A549 (cell line): ENCODE measurements at regions not wholly inside any gene's neighbourhood (a gene's known extent, or its start where the extent isn't known, plus 50 kb on each side); places are given as distances from the start of the nearest gene placed in this dataset.

Experiments used
- ATAC-seq, 2 experiments: fragments of 200-7000 bp in 1 of 2; fragments of >200 bp in 1 of 2; cut with Nextera tagmentation in 1 of 2; cut with Tn5 transposase in 1 of 2; 3 replicates each; pipeline versions ENCODE4 v1.8.0 to v1.9.1; 2018 to 2020; ENCODE audit warnings: mild to moderate bottlenecking in 1 of 2, moderate library complexity in 1 of 2
- CTCF ChIA-PET: fragments of 300-600 bp; sonication (Branson Sonifier 250); formaldehyde crosslinking; extraction: SDS; loops from one replicate; lab custom pipeline; 2021; ENCODE audit warnings: antibody characterized with exemption, inconsistent platforms; lab: Yijun Ruan, JAX
- POLR2A ChIA-PET: fragments of 350-600 bp; formaldehyde crosslinking; extraction: SDS; loops from one replicate; lab custom pipeline; 2021; ENCODE audit warnings: antibody characterized with exemption, inconsistent platforms; lab: Yijun Ruan, JAX
- DNase-seq, 2 experiments: peaks; one replicate each; pipeline versions ENCODE4 v3.0.0 to v3.0.0-alpha.2; 2011 to 2016; ENCODE audit warnings: low read depth in 1 of 2, low spot score in 1 of 2
- FAIRE-seq: peaks from 2 replicates; lab custom pipeline; 2011; peaks lifted over from hg19 to GRCh38; lab: Jason Lieb, UNC
- H3K27ac ChIP-seq, 2 experiments: fragments of >200 bp; sonication (Bioruptor Twin); formaldehyde crosslinking; 3 replicates each; pipeline ENCODE4 v1.5.1; 2016 to 2017
- H3K4me1 ChIP-seq: fragments of >200 bp; sonication (Bioruptor Twin); formaldehyde crosslinking; 3 replicates; pipeline ENCODE4 v1.6.1; 2016
- H3K4me2 ChIP-seq: fragments of >200 bp; sonication (Bioruptor Twin); formaldehyde crosslinking; 3 replicates; pipeline ENCODE4 v1.6.1; 2016
- H3K4me3 ChIP-seq: fragments of >200 bp; sonication (Bioruptor Twin); formaldehyde crosslinking; 3 replicates; pipeline ENCODE4 v1.5.1; 2016
- H3K9me3 ChIP-seq: fragments of >200 bp; sonication (Bioruptor Twin); formaldehyde crosslinking; 3 replicates; pipeline ENCODE4 v1.6.1; 2016
- CBX2 ChIP-seq: fragments of 200-600 bp; sonication (generic); IDR thresholded peaks from 2 replicates; pipeline ENCODE4 v1.6.1; 2016; ENCODE audit warnings: low read depth, mild to moderate bottlenecking, borderline replicate concordance
- CEBPB ChIP-seq, 2 experiments: fragments of >200 bp in 1 of 2; sonication (Bioruptor Twin) in 1 of 2; formaldehyde crosslinking in 1 of 2; IDR thresholded peaks; 2 replicates each; pipeline ENCODE4 v1.6.1; 2012 to 2016
- EHMT2 ChIP-seq: fragments of 200-600 bp; sonication (generic); IDR thresholded peaks from 2 replicates; pipeline ENCODE4 v1.6.1; 2016; ENCODE audit warnings: antibody characterized with exemption, low read depth, mild to moderate bottlenecking, moderate library complexity
- FOSB ChIP-seq: fragments of 250-450 bp; sonication (Bioruptor Pico); IDR thresholded peaks from 2 replicates; pipeline ENCODE4 v1.5.0; 2020; ENCODE audit warnings: mild to moderate bottlenecking, moderate library complexity
- FOSL2 ChIP-seq, 2 experiments: fragments of 450-650 bp in 1 of 2; fragments of >200 bp in 1 of 2; sonication (Bioruptor Twin) in 1 of 2; formaldehyde crosslinking; IDR thresholded peaks; 2 replicates each; pipeline versions ENCODE4 v1.5.0 to v1.6.1; 2016 to 2020; ENCODE audit warnings: mild to moderate bottlenecking in 1 of 2, moderate library complexity in 1 of 2
- HOXA7 ChIP-seq: fragments of 250-450 bp; sonication (Bioruptor Pico); IDR thresholded peaks from 2 replicates; pipeline ENCODE4 v1.5.0; 2020; ENCODE audit warnings: mild to moderate bottlenecking, moderate library complexity
- JUN ChIP-seq, 2 experiments: fragments of >200 bp; sonication (Bioruptor Twin); formaldehyde crosslinking; IDR thresholded peaks; 2 replicates in 1 of 2; 3 replicates in 1 of 2; pipeline ENCODE4 v1.6.1; 2016 to 2017
- JUNB ChIP-seq: fragments of >200 bp; sonication (Bioruptor Twin); formaldehyde crosslinking; IDR thresholded peaks from 2 replicates; pipeline ENCODE4 v1.6.1; 2016
- KDM1A ChIP-seq: fragments of 200-600 bp; sonication (generic); IDR thresholded peaks from 2 replicates; pipeline ENCODE4 v1.6.1; 2016; ENCODE audit warnings: low read depth, mild to moderate bottlenecking
- KDM5A ChIP-seq: fragments of 200-600 bp; sonication (generic); IDR thresholded peaks from 2 replicates; pipeline ENCODE4 v1.6.1; 2016; ENCODE audit warnings: antibody characterized with exemption, mild to moderate bottlenecking
- MAX ChIP-seq: IDR thresholded peaks from 2 replicates; pipeline ENCODE4 v1.6.1; 2012
- MAZ ChIP-seq: fragments of 150-350 bp; IDR thresholded peaks from 2 replicates; pipeline ENCODE4 v1.6.1; 2014; ENCODE audit warnings: antibody characterized with exemption, low read depth, low read length, borderline replicate concordance
- PHF8 ChIP-seq: fragments of 200-600 bp; sonication (generic); IDR thresholded peaks from 2 replicates; pipeline ENCODE4 v1.6.1; 2016; ENCODE audit warnings: low read depth, mild to moderate bottlenecking, antibody characterized with exemption, moderate library complexity, borderline replicate concordance
- POLR2A ChIP-seq: IDR thresholded peaks from 2 replicates; pipeline ENCODE4 v1.6.1; 2012; ENCODE audit warnings: mild to moderate bottlenecking, low read length
- POLR2AphosphoS2 ChIP-seq: conservative IDR thresholded peaks from 2 replicates; pipeline ENCODE4 v1.6.1; 2012; ENCODE audit warnings: low read length, improper control_type of control experiment, inconsistent platforms
- RAD21 ChIP-seq, 2 experiments: fragments of >200 bp in 1 of 2; sonication (Bioruptor Twin) in 1 of 2; formaldehyde crosslinking in 1 of 2; IDR thresholded peaks in 1 of 2; conservative IDR thresholded peaks in 1 of 2; 2 replicates in 1 of 2; 3 replicates in 1 of 2; pipeline ENCODE4 v1.6.1; 2012 to 2018; ENCODE audit warnings: inconsistent platforms in 1 of 2
- TFCP2L1 ChIP-seq: fragments of 250-450 bp; sonication (Bioruptor Pico); IDR thresholded peaks from 2 replicates; pipeline ENCODE4 v1.5.0; 2021; ENCODE audit warnings: mild to moderate bottlenecking
- TP53 ChIP-seq: fragments of 250-450 bp; sonication (Bioruptor Pico); IDR thresholded peaks from 2 replicates; pipeline ENCODE4 v1.5.0; 2021; ENCODE audit warnings: mild to moderate bottlenecking, moderate library complexity
- WGBS: methylation state at CpG from one replicate; pipeline ENCODE4 v1.1.6; 2017; ENCODE audit errors: missing lambda C conversion rate; 5-methylcytosine and 5-hydroxymethylcytosine counted together
- TF ChIP-seq, protein P1 (sequence below): fragments of 200-600 bp; sonication (generic); IDR thresholded peaks from 2 replicates; pipeline ENCODE4 v1.6.1; 2016; ENCODE audit warnings: antibody characterized with exemption, mild to moderate bottlenecking, moderate library complexity
- TF ChIP-seq, protein P2 (sequence below): fragments of >200 bp; sonication (Bioruptor Twin); formaldehyde crosslinking; IDR thresholded peaks from 3 replicates; pipeline ENCODE4 v1.5.1; 2016
- TF ChIP-seq, protein P3 (sequence below): IDR thresholded peaks from 2 replicates; pipeline ENCODE4 v1.6.1; 2012; ENCODE audit warnings: low read depth, borderline replicate concordance

- Histone ChIP-seq H3K4me3 (no peak overlapping the region), H3K4me2 (peak overlapping the region; percentile 80), H3K9me3 (no peaks in the 10 kb centered on the region), H3K4me1 (peaks cover 24% of the 10 kb centered on the region), H3K27ac (peak overlapping the region; percentile 82 to 87)
- no peak for ATAC-seq
- FAIRE-seq = no peak
- no peak for DNase-seq
- TF ChIP-seq TFCP2L1 (CRISPR knock-in tag) = no peak
- POLR2A ChIA-PET = no interaction called here
- CTCF ChIA-PET = no interaction called here
- WGBS = 87% methylated on average over 2 of the region's 2 CpGs
Observed at GRCh38 chr6:10031617-10032016, 383.3 kb downstream of the TFAP2A start.

DNA sequence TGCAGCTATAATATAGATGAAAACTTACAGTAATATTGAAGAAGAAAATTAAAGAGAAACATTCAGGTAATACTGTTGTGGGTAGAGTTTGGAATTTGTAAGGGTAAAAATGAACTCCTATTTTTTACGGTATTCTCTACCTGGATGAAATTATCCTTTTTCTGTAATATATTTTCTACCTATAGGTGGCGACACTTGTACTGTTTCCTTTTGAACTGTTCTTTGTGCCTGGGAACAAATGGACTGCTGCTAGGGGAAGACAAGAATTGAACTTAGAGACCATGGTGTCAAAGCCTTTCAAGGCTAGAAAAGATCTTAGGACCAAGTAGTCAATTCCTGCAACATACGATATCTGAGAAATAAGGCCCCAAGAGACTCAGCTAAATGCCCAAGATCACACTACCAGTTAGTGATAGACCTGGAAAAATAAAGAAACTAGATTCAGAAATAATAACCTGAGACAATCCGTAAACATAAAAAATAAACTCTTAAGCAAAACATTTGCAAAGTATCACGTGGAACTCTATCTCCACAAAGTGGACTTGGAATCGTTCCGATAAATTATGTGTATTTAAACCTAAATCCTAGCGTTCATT, 383.8 kb downstream of the TFAP2A start:
- CTCF ChIA-PET = interaction anchor here (0.7 to 1.4 kb wide), 3 partner anchors 12 to 21 kb away, joined by 3 read pairs; no protein-coding TSS in a partner anchor
- TF ChIP-seq, protein P1, sequence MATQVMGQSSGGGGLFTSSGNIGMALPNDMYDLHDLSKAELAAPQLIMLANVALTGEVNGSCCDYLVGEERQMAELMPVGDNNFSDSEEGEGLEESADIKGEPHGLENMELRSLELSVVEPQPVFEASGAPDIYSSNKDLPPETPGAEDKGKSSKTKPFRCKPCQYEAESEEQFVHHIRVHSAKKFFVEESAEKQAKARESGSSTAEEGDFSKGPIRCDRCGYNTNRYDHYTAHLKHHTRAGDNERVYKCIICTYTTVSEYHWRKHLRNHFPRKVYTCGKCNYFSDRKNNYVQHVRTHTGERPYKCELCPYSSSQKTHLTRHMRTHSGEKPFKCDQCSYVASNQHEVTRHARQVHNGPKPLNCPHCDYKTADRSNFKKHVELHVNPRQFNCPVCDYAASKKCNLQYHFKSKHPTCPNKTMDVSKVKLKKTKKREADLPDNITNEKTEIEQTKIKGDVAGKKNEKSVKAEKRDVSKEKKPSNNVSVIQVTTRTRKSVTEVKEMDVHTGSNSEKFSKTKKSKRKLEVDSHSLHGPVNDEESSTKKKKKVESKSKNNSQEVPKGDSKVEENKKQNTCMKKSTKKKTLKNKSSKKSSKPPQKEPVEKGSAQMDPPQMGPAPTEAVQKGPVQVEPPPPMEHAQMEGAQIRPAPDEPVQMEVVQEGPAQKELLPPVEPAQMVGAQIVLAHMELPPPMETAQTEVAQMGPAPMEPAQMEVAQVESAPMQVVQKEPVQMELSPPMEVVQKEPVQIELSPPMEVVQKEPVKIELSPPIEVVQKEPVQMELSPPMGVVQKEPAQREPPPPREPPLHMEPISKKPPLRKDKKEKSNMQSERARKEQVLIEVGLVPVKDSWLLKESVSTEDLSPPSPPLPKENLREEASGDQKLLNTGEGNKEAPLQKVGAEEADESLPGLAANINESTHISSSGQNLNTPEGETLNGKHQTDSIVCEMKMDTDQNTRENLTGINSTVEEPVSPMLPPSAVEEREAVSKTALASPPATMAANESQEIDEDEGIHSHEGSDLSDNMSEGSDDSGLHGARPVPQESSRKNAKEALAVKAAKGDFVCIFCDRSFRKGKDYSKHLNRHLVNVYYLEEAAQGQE = no peak
- peak in 1 of 2 experiments; percentile 15; a peak in 1 of 5 replicates for TF ChIP-seq RAD21 (conservative IDR thresholded peaks at IDR 0.05 in 1 of 2, IDR thresholded peaks at IDR 0.05 in 1 of 2)
- no peak for TF ChIP-seq FOSB (CRISPR knock-in tag)
- TF ChIP-seq JUNB = no peak
- TF ChIP-seq, protein P2, sequence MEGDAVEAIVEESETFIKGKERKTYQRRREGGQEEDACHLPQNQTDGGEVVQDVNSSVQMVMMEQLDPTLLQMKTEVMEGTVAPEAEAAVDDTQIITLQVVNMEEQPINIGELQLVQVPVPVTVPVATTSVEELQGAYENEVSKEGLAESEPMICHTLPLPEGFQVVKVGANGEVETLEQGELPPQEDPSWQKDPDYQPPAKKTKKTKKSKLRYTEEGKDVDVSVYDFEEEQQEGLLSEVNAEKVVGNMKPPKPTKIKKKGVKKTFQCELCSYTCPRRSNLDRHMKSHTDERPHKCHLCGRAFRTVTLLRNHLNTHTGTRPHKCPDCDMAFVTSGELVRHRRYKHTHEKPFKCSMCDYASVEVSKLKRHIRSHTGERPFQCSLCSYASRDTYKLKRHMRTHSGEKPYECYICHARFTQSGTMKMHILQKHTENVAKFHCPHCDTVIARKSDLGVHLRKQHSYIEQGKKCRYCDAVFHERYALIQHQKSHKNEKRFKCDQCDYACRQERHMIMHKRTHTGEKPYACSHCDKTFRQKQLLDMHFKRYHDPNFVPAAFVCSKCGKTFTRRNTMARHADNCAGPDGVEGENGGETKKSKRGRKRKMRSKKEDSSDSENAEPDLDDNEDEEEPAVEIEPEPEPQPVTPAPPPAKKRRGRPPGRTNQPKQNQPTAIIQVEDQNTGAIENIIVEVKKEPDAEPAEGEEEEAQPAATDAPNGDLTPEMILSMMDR = peak; percentile 33; the same call in 2 of the 3 replicates
- TF ChIP-seq, all 56 proteins: peak for 2
- Histone ChIP-seq H3K4me2 (no peak overlapping the region), H3K27ac (peak overlapping the region; percentile 82 to 87; a peak in 5 of 6 replicates), H3K4me3 (no peak overlapping the region), H3K4me1 (peaks cover 24% of the 10 kb centered on the region), H3K9me3 (no peaks in the 10 kb centered on the region)
- FAIRE-seq (no peak), DNase-seq (no peak), ATAC-seq (no peak)
- POLR2A ChIA-PET = no interaction called here
- 87% methylated on average over 8 of the region's 8 CpGs for WGBS

DNA sequence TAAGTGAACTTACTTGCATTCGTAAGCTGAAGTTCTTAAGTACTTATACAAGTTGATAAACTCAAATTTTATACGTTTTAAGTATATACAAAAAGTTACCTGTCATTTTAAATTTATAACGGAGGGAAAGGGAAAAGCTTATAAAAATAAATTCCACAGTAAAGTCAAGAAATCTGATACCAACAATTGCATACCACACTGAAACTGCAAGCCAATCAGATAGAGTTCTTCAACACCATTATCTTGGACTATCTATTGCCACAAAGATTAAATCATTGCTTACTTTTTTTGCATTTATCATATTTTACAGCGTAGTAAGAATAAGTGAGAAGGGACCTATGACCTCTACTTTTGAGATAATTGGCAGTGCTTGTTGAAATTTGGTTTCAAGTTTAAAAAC, 386.7 kb downstream of the TFAP2A start:
- H3K4me2 ChIP-seq = no peak overlapping the region
- ATAC-seq = no peak
- no peak for TF ChIP-seq MAZ
- TF ChIP-seq, protein P2 = no peak
- TF ChIP-seq, all 56 proteins: peak for 0
- H3K4me3 ChIP-seq = no peak overlapping the region
- DNase-seq (no peak), FAIRE-seq (no peak)
- CTCF ChIA-PET = no interaction called here
- H3K27ac ChIP-seq = no peak overlapping the region
- POLR2A ChIA-PET = no interaction called here
- 86% methylated on average over 4 of the region's 4 CpGs for WGBS
- H3K4me1 ChIP-seq = peaks cover 13% of the 10 kb centered on the region
- H3K9me3 ChIP-seq = no peaks in the 10 kb centered on the region

DNA sequence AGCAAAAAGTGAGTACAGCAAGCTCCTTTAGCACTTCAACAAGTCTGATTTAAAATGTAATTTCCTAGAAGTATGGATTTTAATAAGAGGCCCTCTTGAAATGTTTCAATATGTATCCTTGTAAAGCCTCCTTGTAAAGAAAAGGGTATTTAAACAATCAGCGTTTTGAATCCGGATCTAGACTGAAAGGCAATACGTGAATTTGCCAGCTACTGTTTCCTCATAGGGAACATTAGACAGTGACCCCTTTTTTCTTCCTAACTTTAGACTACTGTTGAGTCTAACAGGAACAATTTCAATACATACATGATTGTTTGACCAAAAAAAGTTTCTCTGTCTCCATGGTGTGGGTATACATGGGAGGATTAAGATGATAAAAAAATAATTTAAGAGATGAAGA, 395.0 kb downstream of the TFAP2A start:
- H3K4me2 ChIP-seq = no peak overlapping the region
- no peaks in the 10 kb centered on the region for H3K4me1 ChIP-seq
- H3K9me3 ChIP-seq = no peaks in the 10 kb centered on the region
- H3K27ac ChIP-seq = no peak overlapping the region
- CTCF ChIA-PET = interaction anchor here (0.6 kb wide), 1 partner anchor 381 kb away, joined by 3 read pairs; no protein-coding TSS in a partner anchor
- DNase-seq = no peak
- WGBS = 89% methylated on average over 3 of the region's 3 CpGs
- FAIRE-seq = no peak
- POLR2A ChIA-PET = no interaction called here
- H3K4me3 ChIP-seq = no peak overlapping the region
- no peak for ATAC-seq
- no peak for TF ChIP-seq PHF8
- TF ChIP-seq, protein P3, sequence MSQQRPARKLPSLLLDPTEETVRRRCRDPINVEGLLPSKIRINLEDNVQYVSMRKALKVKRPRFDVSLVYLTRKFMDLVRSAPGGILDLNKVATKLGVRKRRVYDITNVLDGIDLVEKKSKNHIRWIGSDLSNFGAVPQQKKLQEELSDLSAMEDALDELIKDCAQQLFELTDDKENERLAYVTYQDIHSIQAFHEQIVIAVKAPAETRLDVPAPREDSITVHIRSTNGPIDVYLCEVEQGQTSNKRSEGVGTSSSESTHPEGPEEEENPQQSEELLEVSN = no peak
- TF ChIP-seq KDM5A = no peak
- no peak for TF ChIP-seq HOXA7
- TF ChIP-seq KDM1A = no peak
- no peak for TF ChIP-seq POLR2A
- no peak for TF ChIP-seq TP53 (CRISPR knock-in tag)
- no peak for TF ChIP-seq CEBPB (IDR thresholded peaks at IDR 0.05)
- no peak for TF ChIP-seq MAX
- no peak for TF ChIP-seq FOSL2 (IDR thresholded peaks at IDR 0.05)
- TF ChIP-seq FOSL2 (CRISPR knock-in tag; IDR thresholded peaks at IDR 0.05) = no peak
- no peak for TF ChIP-seq JUN (IDR thresholded peaks at IDR 0.05)
- TF ChIP-seq JUNB = no peak
- no peak for TF ChIP-seq POLR2AphosphoS2
- TF ChIP-seq EHMT2 = no peak
- TF ChIP-seq CBX2 = no peak
